ENCODE measurements at regions not wholly inside any gene's neighbourhood (a gene's known extent, or its start where the extent isn't known, plus 50 kb on each side); places are given as distances from the start of the nearest gene placed in this dataset.

DNA sequence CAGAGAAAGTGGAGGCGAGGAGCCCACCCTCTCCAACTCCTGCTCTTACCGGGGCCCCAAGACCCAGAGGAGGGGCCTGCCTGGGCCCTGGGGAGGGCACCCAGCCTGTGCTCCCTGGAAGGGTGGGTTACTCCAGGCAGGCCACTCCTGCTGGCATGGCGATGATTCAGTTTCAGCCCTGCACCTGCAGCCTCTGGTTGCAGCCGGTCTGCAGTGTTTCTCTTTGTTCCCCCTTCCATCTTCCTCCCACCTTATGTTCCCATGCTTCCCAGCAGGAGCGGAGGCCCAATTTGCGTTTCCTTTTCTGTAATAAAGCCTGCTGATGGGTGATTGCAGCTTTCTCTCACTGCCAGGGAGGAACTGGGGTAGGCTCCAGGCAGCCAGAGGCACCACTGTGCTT is 53.2 kb upstream of the FAM20C start:
- H3K27ac ChIP-seq (ENCODE audit: low read depth in 1 of 2, low read length in 2 of 2): no peak overlapping the region
- DNase-seq (no peak), ATAC-seq (ENCODE audit: low FRiP score) (no peak)
- H3K4me3 ChIP-seq (ENCODE audit: low read length in 2 of 2): no peak overlapping the region
- WGBS, 2 donors: 78 to 79% methylated on average over 6 of the region's 6 CpGs
- no peaks in the 10 kb centered on the region for H3K9me3 ChIP-seq (ENCODE audit: control insufficient read depth, low read length)
- no peaks in the 10 kb centered on the region for H3K27me3 ChIP-seq (ENCODE audit: control insufficient read depth in 1 of 2, insufficient read depth in 2 of 2, low read length in 1 of 2)
- H3K36me3 ChIP-seq (ENCODE audit: control insufficient read depth in 1 of 2, insufficient read depth in 2 of 2, low read length in 1 of 2): no peaks in the 10 kb centered on the region
- no peaks in the 10 kb centered on the region for H3K4me1 ChIP-seq (ENCODE audit: control insufficient read depth in 1 of 2, insufficient read depth in 2 of 2, low read length in 2 of 2)
- intact Hi-C loops (cut with DNase I): no loop called here

DNA sequence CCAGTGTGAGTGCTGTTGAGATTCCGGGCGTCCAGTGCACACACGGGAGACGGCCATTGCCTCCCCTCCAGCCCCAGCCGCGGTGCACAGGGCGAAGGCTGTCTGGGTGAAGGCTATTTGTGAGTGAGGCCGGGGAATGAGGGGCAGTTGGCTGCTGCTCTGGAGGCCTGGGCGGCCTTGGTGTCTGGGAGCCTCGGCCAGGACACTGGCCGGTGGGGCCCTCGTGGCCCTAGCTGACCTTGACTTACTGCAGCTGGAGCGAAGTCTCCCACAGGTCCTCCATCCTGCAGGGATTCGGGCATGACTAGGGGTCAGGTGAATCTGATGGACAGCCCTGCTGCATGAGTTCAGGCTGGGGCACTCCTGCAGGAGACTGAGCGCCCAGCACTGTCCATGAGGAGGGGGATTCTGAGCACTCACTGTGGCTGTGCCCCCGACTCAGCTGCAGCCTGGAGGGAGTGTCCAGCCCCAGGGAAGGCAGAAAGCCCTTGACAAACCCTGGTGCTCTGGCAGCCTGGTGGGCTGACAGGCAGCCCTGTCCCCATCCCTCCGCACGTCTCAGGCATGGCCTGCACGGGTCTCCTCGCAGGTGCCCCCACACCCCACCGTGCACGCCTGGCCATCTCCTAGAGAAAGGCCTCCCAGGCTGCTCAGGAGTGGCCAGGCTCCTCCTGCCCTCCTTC is 52.7 kb upstream of the FAM20C start:
- Histone ChIP-seq H3K27ac (ENCODE audit: low read depth in 1 of 2, low read length in 2 of 2) (no peak overlapping the region), H3K36me3 (ENCODE audit: control insufficient read depth in 1 of 2, insufficient read depth in 2 of 2, low read length in 1 of 2) (no peaks in the 10 kb centered on the region), H3K4me1 (ENCODE audit: control insufficient read depth in 1 of 2, insufficient read depth in 2 of 2, low read length in 2 of 2) (no peaks in the 10 kb centered on the region), H3K27me3 (ENCODE audit: control insufficient read depth in 1 of 2, insufficient read depth in 2 of 2, low read length in 1 of 2) (no peaks in the 10 kb centered on the region), H3K9me3 (ENCODE audit: control insufficient read depth, low read length) (no peaks in the 10 kb centered on the region), H3K4me3 (ENCODE audit: low read length in 2 of 2) (no peak overlapping the region)
- DNase-seq: no peak
- intact Hi-C loops (cut with DNase I): no loop called here
- no peak for ATAC-seq (ENCODE audit: low FRiP score)
- WGBS, 2 donors: 92% methylated on average over 22 of the region's 22 CpGs

DNA sequence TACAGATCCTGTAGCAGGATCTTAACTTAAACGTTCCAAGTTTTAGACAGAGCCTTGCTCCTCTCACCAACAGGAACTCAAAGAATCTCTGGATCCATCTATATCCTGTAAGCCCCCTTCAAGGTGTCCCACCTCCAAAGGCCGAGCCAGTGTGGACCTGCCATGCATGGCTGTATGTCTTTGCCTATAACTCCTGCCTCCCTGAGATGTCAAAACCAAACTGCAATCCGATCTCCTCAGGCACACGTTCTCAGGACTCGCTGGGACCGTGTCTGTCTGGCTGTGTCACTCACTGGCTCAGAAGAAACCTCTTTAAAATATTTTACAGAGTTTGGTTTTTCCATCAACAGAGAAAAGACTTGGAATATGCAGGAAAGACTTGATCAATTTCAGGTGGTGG is 51.4 kb upstream of the FAM20C start:
- H3K27ac ChIP-seq (ENCODE audit: low read depth in 1 of 2, low read length in 2 of 2): no peak overlapping the region
- H3K4me3 ChIP-seq (ENCODE audit: low read length in 2 of 2): no peak overlapping the region
- ATAC-seq (ENCODE audit: low FRiP score) (no peak), DNase-seq (peak in 1 of 2 donors; percentile 39)
- H3K27me3 ChIP-seq (ENCODE audit: control insufficient read depth in 1 of 2, insufficient read depth in 2 of 2, low read length in 1 of 2): no peaks in the 10 kb centered on the region
- intact Hi-C loops (cut with DNase I): no loop called here
- 87 to 90% methylated on average over 6 of the region's 6 CpGs for WGBS, 2 donors
- no peaks in the 10 kb centered on the region for H3K4me1 ChIP-seq (ENCODE audit: control insufficient read depth in 1 of 2, insufficient read depth in 2 of 2, low read length in 2 of 2)
- H3K36me3 ChIP-seq (ENCODE audit: control insufficient read depth in 1 of 2, insufficient read depth in 2 of 2, low read length in 1 of 2): no peaks in the 10 kb centered on the region
- no peaks in the 10 kb centered on the region for H3K9me3 ChIP-seq (ENCODE audit: control insufficient read depth, low read length)

DNA sequence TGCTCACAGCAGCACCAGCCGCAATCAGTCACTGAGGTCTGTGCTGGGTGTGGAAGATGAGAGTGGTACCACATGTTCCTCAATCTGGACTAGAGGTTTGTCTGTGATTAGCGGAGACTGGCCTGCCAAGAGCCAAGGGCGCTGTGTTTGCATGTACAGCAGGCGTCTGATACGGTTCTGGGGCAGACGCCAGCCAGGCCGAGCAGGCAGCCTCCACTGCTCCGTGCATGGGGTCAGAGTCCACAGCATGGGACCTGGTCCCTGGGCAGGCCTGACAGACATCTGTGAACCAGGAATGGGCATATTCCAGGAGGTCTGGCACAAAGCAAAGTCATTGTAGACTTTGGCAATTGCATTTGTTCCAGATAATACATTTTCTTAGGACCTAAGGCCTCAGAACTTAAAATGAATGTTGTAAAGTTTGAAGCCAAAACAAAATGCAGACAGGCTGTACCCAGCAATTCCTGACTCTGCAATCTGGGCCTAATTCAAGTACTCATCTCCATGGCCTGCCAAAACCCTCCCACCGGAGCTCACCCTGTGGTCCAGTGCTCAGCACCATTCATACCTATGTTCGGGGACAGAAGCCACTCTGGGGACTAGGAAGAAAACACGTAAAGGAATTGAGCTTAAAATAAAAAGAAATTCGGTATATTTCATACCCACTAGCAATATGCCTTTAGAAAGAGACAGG is 50.0 kb upstream of the FAM20C start:
- Histone ChIP-seq H3K27ac (ENCODE audit: low read depth in 1 of 2, low read length in 2 of 2) (peak overlapping the region; percentile 5 to 62), H3K27me3 (ENCODE audit: control insufficient read depth in 1 of 2, insufficient read depth in 2 of 2, low read length in 1 of 2) (no peaks in the 10 kb centered on the region), H3K4me3 (ENCODE audit: low read length in 2 of 2) (no peak overlapping the region), H3K4me1 (ENCODE audit: control insufficient read depth in 1 of 2, insufficient read depth in 2 of 2, low read length in 2 of 2) (no peaks in the 10 kb centered on the region), H3K36me3 (ENCODE audit: control insufficient read depth in 1 of 2, insufficient read depth in 2 of 2, low read length in 1 of 2) (no peaks in the 10 kb centered on the region), H3K9me3 (ENCODE audit: control insufficient read depth, low read length) (no peaks in the 10 kb centered on the region)
- ATAC-seq (ENCODE audit: low FRiP score) (peak; percentile 87), DNase-seq (peak in 1 of 2 donors; percentile 81)
- 3% methylated on average over 12 of the region's 12 CpGs for WGBS, 2 donors
- intact Hi-C loops (cut with DNase I): no loop called here

Measured in aorta (tissue), 5 donors.